ENCODE measurements at regions not wholly inside any gene's neighbourhood (a gene's known extent, or its start where the extent isn't known, plus 50 kb on each side); places are given as distances from the start of the nearest gene placed in this dataset.

DNA sequence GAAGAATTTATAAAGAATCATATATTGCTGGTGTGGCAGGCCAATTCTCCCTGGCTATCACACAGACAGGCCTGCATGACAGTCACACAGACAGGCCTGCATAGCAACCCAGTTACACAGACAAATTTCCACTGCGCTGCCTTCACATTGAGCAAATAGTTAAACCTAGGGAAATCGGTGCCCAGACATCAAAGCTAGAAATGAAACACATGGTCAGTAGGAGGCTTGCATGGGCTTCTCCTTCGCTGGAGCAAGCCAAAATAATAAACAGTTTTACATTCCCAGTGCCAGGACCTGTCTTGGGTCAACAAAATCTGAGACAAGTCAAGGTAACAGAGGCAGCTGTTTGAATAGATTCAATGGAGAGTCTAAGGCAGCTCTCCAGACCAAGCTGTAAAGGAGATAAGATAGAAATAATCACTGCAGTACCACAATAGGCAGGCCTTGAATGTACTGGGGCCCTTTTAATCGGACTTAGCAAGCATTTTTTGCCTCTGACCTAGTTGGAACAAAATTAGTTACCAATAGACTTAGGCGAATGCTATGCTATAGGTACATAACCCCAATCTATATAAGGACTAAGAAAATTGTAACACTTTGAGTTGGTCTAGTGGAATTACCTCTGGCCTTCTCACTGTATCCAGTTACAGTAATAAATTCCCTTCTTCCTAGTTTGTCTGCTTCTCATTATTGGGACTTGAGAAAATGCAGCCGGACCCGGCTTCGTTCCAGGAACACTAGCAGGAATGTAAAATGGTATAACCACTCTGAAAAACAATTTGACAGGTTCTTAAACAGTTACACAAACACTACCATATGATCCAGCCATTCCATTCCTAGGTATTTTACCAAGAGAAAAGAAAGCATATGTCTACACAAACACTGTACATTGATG is 274.7 kb upstream of the UBE2E2 start:
- Histone ChIP-seq H3K4me1 (ENCODE audit: insufficient read depth, low read length) (no peaks in the 10 kb centered on the region), H3K27me3 (ENCODE audit: insufficient read depth, low read length) (no peaks in the 10 kb centered on the region), H3K9me3 (ENCODE audit: control insufficient read depth in 1 of 2, low read length in 2 of 2) (no peaks in the 10 kb centered on the region), H3K4me3 (ENCODE audit: low read length in 2 of 2) (no peak overlapping the region), H3K36me3 (ENCODE audit: insufficient read depth, low read length) (no peaks in the 10 kb centered on the region), H3K27ac (ENCODE audit: low read depth, low read length) (no peak overlapping the region)
- H3K4me1 Mint-ChIP-seq: no peaks in the 10 kb centered on the region
- POLR2A ChIA-PET (ENCODE audit: partially characterized antibody): no interaction called here
- intact Hi-C loops (cut with micrococcal nuclease): no loop called here
- peaks cover 0 to 5% (median 0%) of the 10 kb centered on the region in 8 donors for H3K9me3 Mint-ChIP-seq
- CTCF ChIA-PET (ENCODE audit: partially characterized antibody): no interaction called here
- peaks cover 0 to 1% of the 10 kb centered on the region in 2 donors for H3K27me3 Mint-ChIP-seq
- no peaks in the 10 kb centered on the region for H3K36me3 Mint-ChIP-seq
- no peak overlapping the region for H3K27ac Mint-ChIP-seq
- no peak for DNase-seq
- H3K4me3 Mint-ChIP-seq: no peak overlapping the region

DNA sequence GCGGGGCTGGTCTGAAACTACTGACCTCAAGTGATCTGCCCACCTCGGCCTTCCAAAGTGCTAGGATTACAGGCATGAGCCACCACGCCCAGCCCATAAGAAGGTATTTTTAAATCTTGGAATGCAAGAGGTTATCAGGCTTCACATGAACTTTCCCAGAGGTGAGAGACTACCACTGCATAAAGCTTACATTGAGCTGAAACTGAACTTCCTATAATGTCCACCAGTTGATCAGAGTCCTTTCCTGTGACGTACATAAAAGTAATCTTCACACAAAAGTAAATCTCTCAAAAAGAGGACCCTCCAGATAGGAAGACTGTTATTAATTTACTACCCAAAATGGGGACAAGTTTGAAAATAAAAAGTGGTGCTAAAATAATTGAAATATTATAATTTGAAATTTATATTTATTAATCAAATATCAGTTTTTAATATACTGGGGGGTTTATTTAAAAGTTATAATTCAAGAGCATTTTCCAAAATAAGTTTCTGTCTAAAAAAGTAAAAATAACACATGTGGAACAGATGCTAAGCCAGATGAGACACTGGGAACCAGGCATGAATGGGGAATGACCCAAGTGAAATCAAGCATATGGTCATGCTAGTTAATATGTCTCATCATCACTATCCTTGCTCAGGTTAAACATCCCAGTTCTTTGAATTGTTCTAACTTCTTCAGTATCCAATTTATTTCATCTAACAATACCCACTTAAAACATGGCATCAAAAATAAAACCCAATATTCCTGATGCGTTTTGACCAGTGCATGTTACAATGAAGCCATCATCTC is 269.9 kb upstream of the UBE2E2 start:
- ChIA-PET CTCF (ENCODE audit: partially characterized antibody) (no interaction called here), POLR2A (ENCODE audit: partially characterized antibody) (no interaction called here)
- H3K9me3 ChIP-seq (ENCODE audit: control insufficient read depth in 1 of 2, low read length in 2 of 2): no peaks in the 10 kb centered on the region
- Mint-ChIP-seq H3K9me3 (peaks cover 0 to 2% (median 0%) of the 10 kb centered on the region in 8 donors), H3K4me1 (no peaks in the 10 kb centered on the region), H3K27me3 (peaks cover 0 to 1% of the 10 kb centered on the region in 2 donors), H3K4me3 (no peak overlapping the region), H3K36me3 (no peaks in the 10 kb centered on the region), H3K27ac (no peak overlapping the region)
- intact Hi-C loops (cut with micrococcal nuclease): no loop called here
- H3K4me1 ChIP-seq (ENCODE audit: insufficient read depth, low read length): no peaks in the 10 kb centered on the region
- DNase-seq: no peak
- no peaks in the 10 kb centered on the region for H3K27me3 ChIP-seq (ENCODE audit: insufficient read depth, low read length)
- H3K4me3 ChIP-seq (ENCODE audit: low read length in 2 of 2): no peak overlapping the region
- no peak overlapping the region for H3K27ac ChIP-seq (ENCODE audit: low read depth, low read length)
- no peaks in the 10 kb centered on the region for H3K36me3 ChIP-seq (ENCODE audit: insufficient read depth, low read length)

- H3K4me1 ChIP-seq (ENCODE audit: insufficient read depth, low read length): no peaks in the 10 kb centered on the region
- intact Hi-C loops (cut with micrococcal nuclease): no loop called here
- peaks cover 0 to 1% of the 10 kb centered on the region in 2 donors for H3K27me3 Mint-ChIP-seq
- H3K4me3 Mint-ChIP-seq: no peak overlapping the region
- no peaks in the 10 kb centered on the region for H3K36me3 Mint-ChIP-seq
- H3K27me3 ChIP-seq (ENCODE audit: insufficient read depth, low read length): no peaks in the 10 kb centered on the region
- DNase-seq: no peak
- peaks cover 0 to 2% (median 0%) of the 10 kb centered on the region in 8 donors for H3K9me3 Mint-ChIP-seq
- no peaks in the 10 kb centered on the region for H3K36me3 ChIP-seq (ENCODE audit: insufficient read depth, low read length)
- ChIA-PET POLR2A (ENCODE audit: partially characterized antibody) (no interaction called here), CTCF (ENCODE audit: partially characterized antibody) (no interaction called here)
- H3K27ac ChIP-seq (ENCODE audit: low read depth, low read length): no peak overlapping the region
- no peak overlapping the region for H3K27ac Mint-ChIP-seq
- H3K4me1 Mint-ChIP-seq: no peaks in the 10 kb centered on the region
- no peak overlapping the region for H3K4me3 ChIP-seq (ENCODE audit: low read length in 2 of 2)
- H3K9me3 ChIP-seq (ENCODE audit: control insufficient read depth in 1 of 2, low read length in 2 of 2): no peaks in the 10 kb centered on the region
Measured at GRCh38 chr3:22933841-22934116, 269.3 kb upstream of the UBE2E2 start.

DNA sequence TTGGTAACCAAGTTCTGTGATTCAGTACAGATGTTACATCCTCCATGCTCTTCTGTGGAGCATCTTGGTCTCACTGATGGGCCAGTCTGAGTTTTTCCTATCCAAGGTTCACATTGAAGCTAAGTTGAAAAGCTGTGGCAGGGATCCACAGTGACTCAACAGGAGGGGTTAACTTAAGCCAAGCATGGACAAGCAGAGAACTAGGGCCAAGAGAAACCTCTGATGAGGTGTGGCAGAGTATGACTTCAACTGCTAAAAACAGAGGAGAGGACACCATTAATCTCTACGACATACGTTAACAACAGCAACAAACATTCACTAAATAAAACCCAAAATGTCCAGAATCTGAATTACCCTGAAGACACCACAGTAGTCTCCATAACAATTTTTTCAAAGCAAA is 268.1 kb upstream of the UBE2E2 start:
- Histone ChIP-seq H3K4me3 (ENCODE audit: low read length in 2 of 2) (no peak overlapping the region), H3K9me3 (ENCODE audit: control insufficient read depth in 1 of 2, low read length in 2 of 2) (no peaks in the 10 kb centered on the region), H3K27ac (ENCODE audit: low read depth, low read length) (no peak overlapping the region), H3K4me1 (ENCODE audit: insufficient read depth, low read length) (no peaks in the 10 kb centered on the region), H3K36me3 (ENCODE audit: insufficient read depth, low read length) (no peaks in the 10 kb centered on the region), H3K27me3 (ENCODE audit: insufficient read depth, low read length) (no peaks in the 10 kb centered on the region)
- ChIA-PET POLR2A (ENCODE audit: partially characterized antibody) (no interaction called here), CTCF (ENCODE audit: partially characterized antibody) (no interaction called here)
- Mint-ChIP-seq H3K27ac (no peak overlapping the region), H3K27me3 (peaks cover 0 to 1% of the 10 kb centered on the region in 2 donors), H3K4me1 (no peaks in the 10 kb centered on the region), H3K36me3 (no peaks in the 10 kb centered on the region), H3K4me3 (no peak overlapping the region), H3K9me3 (peaks cover 0 to 2% (median 0%) of the 10 kb centered on the region in 8 donors)
- intact Hi-C loops (cut with micrococcal nuclease): no loop called here
- no peak for DNase-seq

DNA sequence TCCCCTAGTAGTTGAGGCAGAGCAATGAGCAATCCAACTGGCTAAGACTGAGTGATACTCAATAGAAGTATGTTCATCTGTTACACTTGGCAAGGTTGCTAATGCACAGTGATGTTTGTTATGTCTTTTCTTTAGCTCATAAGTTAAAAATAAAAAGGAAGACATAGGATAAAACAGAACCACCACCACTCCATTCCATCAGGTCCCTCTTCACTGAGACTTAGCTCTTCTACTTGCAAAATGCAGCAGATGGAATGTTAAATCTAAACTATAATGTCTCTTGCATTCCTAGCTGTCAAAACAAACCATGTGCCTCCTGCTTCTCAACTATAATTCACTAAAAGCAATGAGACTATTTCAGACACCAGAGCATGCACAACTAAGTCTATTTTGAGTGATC is 265.6 kb upstream of the UBE2E2 start:
- Histone ChIP-seq H3K4me3 (ENCODE audit: low read length in 2 of 2) (no peak overlapping the region), H3K4me1 (ENCODE audit: insufficient read depth, low read length) (no peaks in the 10 kb centered on the region), H3K9me3 (ENCODE audit: control insufficient read depth in 1 of 2, low read length in 2 of 2) (no peaks in the 10 kb centered on the region), H3K27me3 (ENCODE audit: insufficient read depth, low read length) (no peaks in the 10 kb centered on the region), H3K27ac (ENCODE audit: low read depth, low read length) (no peak overlapping the region), H3K36me3 (ENCODE audit: insufficient read depth, low read length) (no peaks in the 10 kb centered on the region)
- H3K4me3 Mint-ChIP-seq: no peak overlapping the region
- H3K27ac Mint-ChIP-seq: no peak overlapping the region
- H3K36me3 Mint-ChIP-seq: no peaks in the 10 kb centered on the region
- intact Hi-C loops (cut with micrococcal nuclease): no loop called here
- no peaks in the 10 kb centered on the region for H3K27me3 Mint-ChIP-seq
- CTCF ChIA-PET (ENCODE audit: partially characterized antibody): no interaction called here
- DNase-seq: no peak
- H3K9me3 Mint-ChIP-seq: peaks cover 0 to 4% (median 0%) of the 10 kb centered on the region in 8 donors
- no peaks in the 10 kb centered on the region for H3K4me1 Mint-ChIP-seq
- POLR2A ChIA-PET (ENCODE audit: partially characterized antibody): no interaction called here

- Histone ChIP-seq H3K4me3 (ENCODE audit: low read length in 2 of 2) (no peak overlapping the region), H3K9me3 (ENCODE audit: control insufficient read depth in 1 of 2, low read length in 2 of 2) (no peaks in the 10 kb centered on the region), H3K36me3 (ENCODE audit: insufficient read depth, low read length) (no peaks in the 10 kb centered on the region), H3K27me3 (ENCODE audit: insufficient read depth, low read length) (no peaks in the 10 kb centered on the region), H3K4me1 (ENCODE audit: insufficient read depth, low read length) (no peaks in the 10 kb centered on the region), H3K27ac (ENCODE audit: low read depth, low read length) (no peak overlapping the region)
- H3K36me3 Mint-ChIP-seq: no peaks in the 10 kb centered on the region
- ChIA-PET CTCF (ENCODE audit: partially characterized antibody) (no interaction called here), POLR2A (ENCODE audit: partially characterized antibody) (no interaction called here)
- intact Hi-C loops (cut with micrococcal nuclease): no loop called here
- no peak overlapping the region for H3K4me3 Mint-ChIP-seq
- DNase-seq: no peak
- no peak overlapping the region for H3K27ac Mint-ChIP-seq
- no peaks in the 10 kb centered on the region for H3K4me1 Mint-ChIP-seq
- H3K9me3 Mint-ChIP-seq: peaks cover 0 to 6% (median 0%) of the 10 kb centered on the region in 8 donors
- H3K27me3 Mint-ChIP-seq: no peaks in the 10 kb centered on the region
Measured at GRCh38 chr3:22938739-22939138, 264.4 kb upstream of the UBE2E2 start.

- CTCF ChIA-PET (ENCODE audit: partially characterized antibody): no interaction called here
- H3K4me3 ChIP-seq (ENCODE audit: low read length in 2 of 2): no peak overlapping the region
- H3K27ac Mint-ChIP-seq: no peak overlapping the region
- intact Hi-C loops (cut with micrococcal nuclease): no loop called here
- no peaks in the 10 kb centered on the region for H3K4me1 ChIP-seq (ENCODE audit: insufficient read depth, low read length)
- no peak for DNase-seq
- no peaks in the 10 kb centered on the region for H3K9me3 ChIP-seq (ENCODE audit: control insufficient read depth in 1 of 2, low read length in 2 of 2)
- no peaks in the 10 kb centered on the region for H3K27me3 ChIP-seq (ENCODE audit: insufficient read depth, low read length)
- H3K36me3 Mint-ChIP-seq: no peaks in the 10 kb centered on the region
- peaks cover 0 to 6% (median 0%) of the 10 kb centered on the region in 8 donors for H3K9me3 Mint-ChIP-seq
- POLR2A ChIA-PET (ENCODE audit: partially characterized antibody): no interaction called here
- H3K36me3 ChIP-seq (ENCODE audit: insufficient read depth, low read length): no peaks in the 10 kb centered on the region
- H3K4me3 Mint-ChIP-seq: no peak overlapping the region
- no peaks in the 10 kb centered on the region for H3K27me3 Mint-ChIP-seq
- H3K4me1 Mint-ChIP-seq: no peaks in the 10 kb centered on the region
- H3K27ac ChIP-seq (ENCODE audit: low read depth, low read length): no peak overlapping the region
Measured at GRCh38 chr3:22939349-22939748, 263.8 kb upstream of the UBE2E2 start.
